Muscle layer of duodenum (tissue), 2 donors: ENCODE measurements at regions not wholly inside any gene's neighbourhood (a gene's known extent, or its start where the extent isn't known, plus 50 kb on each side); places are given as distances from the start of the nearest gene placed in this dataset.

Experiments
- H3K27ac ChIP-seq: one replicate; pipeline ENCODE4 v1.7.0; 2013; ENCODE audit warnings: mild to moderate bottlenecking, low read length
- H3K27me3 ChIP-seq: one replicate; pipeline ENCODE4 v1.7.0; 2013; ENCODE audit warnings: low read depth, mild to moderate bottlenecking, control low read depth, low read length
- H3K36me3 ChIP-seq, 2 donors: one replicate each; pipeline ENCODE4 v1.7.0; 2013; ENCODE audit warnings: low read length in 2 of 2, control low read depth in 1 of 2, mild to moderate bottlenecking in 1 of 2; ENCODE audit not compliant: insufficient read depth in 2 of 2, control insufficient read depth in 1 of 2
- H3K4me1 ChIP-seq, 2 donors: one replicate each; pipeline ENCODE4 v1.7.0; 2013; ENCODE audit warnings: low read length in 2 of 2, mild to moderate bottlenecking in 2 of 2, control low read depth in 1 of 2, moderate library complexity in 1 of 2; ENCODE audit not compliant: insufficient read depth in 2 of 2, control insufficient read depth in 1 of 2
- H3K4me3 ChIP-seq, 2 donors: one replicate each; pipeline ENCODE4 v1.7.0; 2013; ENCODE audit warnings: low read length in 2 of 2, low read depth in 1 of 2, mild to moderate bottlenecking in 1 of 2
- H3K9me3 ChIP-seq, 2 donors: one replicate each; pipeline ENCODE4 v1.7.0; 2013; ENCODE audit warnings: low read length in 2 of 2, control low read depth in 1 of 2, mild to moderate bottlenecking in 1 of 2; ENCODE audit not compliant: control insufficient read depth in 1 of 2
- donor health status: healthy.

GRCh38 chr20:10940941-10941340 is 267.1 kb upstream of the JAG1 start:
- no peaks in the 10 kb centered on the region for H3K36me3 ChIP-seq
- no peak overlapping the region for H3K4me3 ChIP-seq
- no peaks in the 10 kb centered on the region for H3K27me3 ChIP-seq
- no peak overlapping the region for H3K27ac ChIP-seq
- no peaks in the 10 kb centered on the region for H3K4me1 ChIP-seq
- H3K9me3 ChIP-seq: no peaks in the 10 kb centered on the region

DNA sequence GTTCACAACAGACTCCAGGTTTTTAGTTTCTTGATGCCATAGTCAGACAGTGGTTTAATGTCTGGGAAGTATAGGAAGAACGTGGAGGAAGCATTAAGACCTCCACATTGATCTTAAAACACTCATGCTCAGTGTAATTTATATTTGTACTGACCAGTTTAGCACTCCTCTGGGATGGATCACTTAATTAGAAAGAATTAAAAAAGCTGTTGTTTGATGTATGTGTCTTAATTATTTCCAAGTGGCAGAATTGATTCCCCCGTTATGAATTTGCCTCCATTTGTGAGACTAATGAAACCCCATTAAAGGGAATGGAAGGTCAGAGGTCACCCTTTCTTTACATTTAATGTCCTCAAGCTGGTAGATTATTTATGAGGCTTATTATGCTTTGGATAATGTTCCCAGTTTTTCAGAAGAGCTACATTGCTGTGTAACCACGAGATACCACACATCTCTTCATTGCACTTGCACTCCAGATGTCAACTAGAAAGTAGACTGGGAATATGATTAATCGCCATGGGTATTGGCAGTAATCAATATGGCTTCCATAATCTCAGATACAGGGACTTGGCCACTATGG is 270.0 kb upstream of the JAG1 start:
- no peaks in the 10 kb centered on the region for H3K4me1 ChIP-seq
- H3K4me3 ChIP-seq: no peak overlapping the region
- H3K36me3 ChIP-seq: no peaks in the 10 kb centered on the region
- no peaks in the 10 kb centered on the region for H3K27me3 ChIP-seq
- no peak overlapping the region for H3K27ac ChIP-seq
- H3K9me3 ChIP-seq: no peaks in the 10 kb centered on the region

GRCh38 chr20:10946124-10946880 is 272.5 kb upstream of the JAG1 start:
- Histone ChIP-seq H3K27ac (no peak overlapping the region), H3K9me3 (no peaks in the 10 kb centered on the region), H3K4me1 (no peaks in the 10 kb centered on the region), H3K36me3 (no peaks in the 10 kb centered on the region), H3K4me3 (no peak overlapping the region), H3K27me3 (no peaks in the 10 kb centered on the region)

GRCh38 chr20:10947726-10948125 is 273.9 kb upstream of the JAG1 start:
- Histone ChIP-seq H3K4me3 (no peak overlapping the region), H3K27ac (no peak overlapping the region), H3K27me3 (no peaks in the 10 kb centered on the region), H3K9me3 (no peaks in the 10 kb centered on the region), H3K4me1 (no peaks in the 10 kb centered on the region), H3K36me3 (no peaks in the 10 kb centered on the region)

- Histone ChIP-seq H3K4me1 (no peaks in the 10 kb centered on the region), H3K27me3 (no peaks in the 10 kb centered on the region), H3K36me3 (no peaks in the 10 kb centered on the region), H3K9me3 (no peaks in the 10 kb centered on the region), H3K4me3 (no peak overlapping the region), H3K27ac (no peak overlapping the region)
Measured at GRCh38 chr20:10949930-10950783, 276.4 kb upstream of the JAG1 start.

- H3K9me3 ChIP-seq: no peaks in the 10 kb centered on the region
- no peak overlapping the region for H3K27ac ChIP-seq
- H3K4me3 ChIP-seq: no peak overlapping the region
- H3K27me3 ChIP-seq: no peaks in the 10 kb centered on the region
- H3K4me1 ChIP-seq: no peaks in the 10 kb centered on the region
- no peaks in the 10 kb centered on the region for H3K36me3 ChIP-seq
Measured at GRCh38 chr20:10951216-10951615, 277.4 kb upstream of the JAG1 start.

DNA sequence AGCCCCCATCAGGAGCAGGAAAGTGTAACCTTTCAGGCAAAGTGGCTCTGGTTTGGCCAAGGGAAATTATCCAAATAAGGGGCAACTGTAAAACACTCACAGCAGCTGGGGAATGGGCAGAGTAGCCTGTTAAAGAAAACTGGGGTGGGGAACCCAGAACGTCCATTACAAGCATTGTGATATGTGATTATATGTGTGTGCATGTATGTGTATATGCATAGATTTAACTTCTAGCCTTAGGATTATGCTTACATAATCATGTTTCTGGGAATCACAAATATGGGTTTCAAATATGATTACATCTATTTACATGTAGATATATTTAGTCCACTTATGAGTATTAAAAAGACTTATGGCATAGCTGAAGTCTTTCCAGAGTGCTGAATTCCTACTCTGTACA is 278.1 kb upstream of the JAG1 start:
- no peak overlapping the region for H3K4me3 ChIP-seq
- H3K27ac ChIP-seq: no peak overlapping the region
- no peaks in the 10 kb centered on the region for H3K9me3 ChIP-seq
- H3K27me3 ChIP-seq: no peaks in the 10 kb centered on the region
- no peaks in the 10 kb centered on the region for H3K4me1 ChIP-seq
- H3K36me3 ChIP-seq: no peaks in the 10 kb centered on the region

- no peak overlapping the region for H3K27ac ChIP-seq
- H3K4me3 ChIP-seq: no peak overlapping the region
- H3K4me1 ChIP-seq: no peaks in the 10 kb centered on the region
- H3K27me3 ChIP-seq: no peaks in the 10 kb centered on the region
- H3K36me3 ChIP-seq: no peaks in the 10 kb centered on the region
- no peaks in the 10 kb centered on the region for H3K9me3 ChIP-seq
Measured at GRCh38 chr20:10953437-10953836, 279.6 kb upstream of the JAG1 start.

GRCh38 chr20:10954137-10954840 is 280.5 kb upstream of the JAG1 start:
- Histone ChIP-seq H3K4me1 (no peaks in the 10 kb centered on the region), H3K36me3 (no peaks in the 10 kb centered on the region), H3K27me3 (no peaks in the 10 kb centered on the region), H3K4me3 (no peak overlapping the region), H3K27ac (no peak overlapping the region), H3K9me3 (no peaks in the 10 kb centered on the region)

- no peaks in the 10 kb centered on the region for H3K4me1 ChIP-seq
- H3K9me3 ChIP-seq: no peaks in the 10 kb centered on the region
- no peaks in the 10 kb centered on the region for H3K36me3 ChIP-seq
- H3K27me3 ChIP-seq: no peaks in the 10 kb centered on the region
- H3K27ac ChIP-seq: no peak overlapping the region
- no peak overlapping the region for H3K4me3 ChIP-seq
Measured at GRCh38 chr20:10954908-10955580, 281.2 kb upstream of the JAG1 start.

- H3K36me3 ChIP-seq: no peaks in the 10 kb centered on the region
- H3K27me3 ChIP-seq: no peaks in the 10 kb centered on the region
- H3K9me3 ChIP-seq: no peaks in the 10 kb centered on the region
- no peak overlapping the region for H3K27ac ChIP-seq
- H3K4me1 ChIP-seq: no peaks in the 10 kb centered on the region
- H3K4me3 ChIP-seq: no peak overlapping the region
Measured at GRCh38 chr20:10958279-10958678, 284.5 kb upstream of the JAG1 start.
